GM23338 (cell line): ENCODE measurements at regions not wholly inside any gene's neighbourhood (a gene's known extent, or its start where the extent isn't known, plus 50 kb on each side); places are given as distances from the start of the nearest gene placed in this dataset.

Source experiments
- ATAC-seq: fragments of 200-7000 bp; cut with Tn5 transposase; 3 replicates; pipeline ENCODE4 v1.9.1; 2020
- DNase-seq: peaks from one replicate; pipeline ENCODE4 v3.0.0-alpha.2; 2015; ENCODE audit warnings: low spot score
- H2AFZ ChIP-seq: fragments of 200-600 bp; sonication (generic); 2 replicates; pipeline ENCODE4 v1.8.0; 2016; ENCODE audit warnings: antibody characterized with exemption, mild to moderate bottlenecking, moderate library complexity
- H3F3A ChIP-seq: fragments of 200-600 bp; sonication (generic); replicated peaks from 2 replicates; pipeline ENCODE4 v1.8.0; 2017; ENCODE audit warnings: antibody characterized with exemption, mixed run types, low read depth
- H3K27ac ChIP-seq: fragments of 200-600 bp; sonication (generic); 2 replicates; pipeline ENCODE4 v1.6.1; 2016; ENCODE audit warnings: low read depth
- H3K27me3 ChIP-seq: fragments of 200-600 bp; sonication (generic); 2 replicates; pipeline ENCODE4 v1.8.0; 2016; ENCODE audit warnings: mild to moderate bottlenecking, mixed run types, moderate library complexity; ENCODE audit not compliant: insufficient read depth
- H3K36me3 ChIP-seq: fragments of 200-600 bp; sonication (generic); 2 replicates; pipeline ENCODE4 v1.8.0; 2016; ENCODE audit warnings: mild to moderate bottlenecking; ENCODE audit not compliant: insufficient read depth
- H3K4me1 ChIP-seq: fragments of 200-600 bp; sonication (generic); 2 replicates; pipeline ENCODE4 v1.8.0; 2016; ENCODE audit warnings: mild to moderate bottlenecking, moderate library complexity; ENCODE audit not compliant: insufficient read depth
- H3K4me2 ChIP-seq: fragments of 200-600 bp; sonication (generic); 2 replicates; pipeline ENCODE4 v1.7.1; 2017; ENCODE audit warnings: mixed run types
- H3K4me3 ChIP-seq: fragments of 200-600 bp; sonication (generic); 2 replicates; pipeline ENCODE4 v1.6.1; 2016; ENCODE audit warnings: mixed run types
- H3K79me2 ChIP-seq: fragments of 200-600 bp; sonication (generic); replicated peaks from 2 replicates; pipeline ENCODE4 v1.8.0; 2017; ENCODE audit warnings: mild to moderate bottlenecking; ENCODE audit not compliant: insufficient read depth
- H3K9me2 ChIP-seq: fragments of 200-600 bp; sonication (generic); 2 replicates; pipeline ENCODE4 v1.8.0; 2017; ENCODE audit not compliant: insufficient read depth
- H4K20me1 ChIP-seq: fragments of 200-600 bp; sonication (generic); replicated peaks from 2 replicates; pipeline ENCODE4 v1.8.0; 2017; ENCODE audit warnings: mild to moderate bottlenecking; ENCODE audit not compliant: insufficient read depth
- H3K27ac Mint-ChIP-seq: 2 replicates; pipeline ENCODE4 v1.8.0; 2020; ENCODE audit warnings: inconsistent platforms, mild to moderate bottlenecking, moderate library complexity, mixed read lengths
- H3K27me3 Mint-ChIP-seq: 3 replicates; pipeline ENCODE4 v1.8.0; 2022; ENCODE audit warnings: low read depth, mild to moderate bottlenecking, moderate library complexity, mixed read lengths, inconsistent platforms; ENCODE audit not compliant: insufficient read depth, poor library complexity
- H3K36me3 Mint-ChIP-seq: 3 replicates; pipeline ENCODE4 v1.8.0; 2021; ENCODE audit warnings: low read depth, mild to moderate bottlenecking, inconsistent platforms, moderate library complexity, mixed read lengths
- H3K4me1 Mint-ChIP-seq: 3 replicates; pipeline ENCODE4 v1.8.0; 2020; ENCODE audit warnings: mild to moderate bottlenecking, inconsistent platforms, mixed read lengths
- H3K4me3 Mint-ChIP-seq: 3 replicates; pipeline ENCODE4 v1.8.0; 2021; ENCODE audit warnings: moderate library complexity, mild to moderate bottlenecking, inconsistent platforms, mixed read lengths
- H3K9me3 Mint-ChIP-seq: 3 replicates; pipeline ENCODE4 v1.8.0; 2020; ENCODE audit warnings: moderate library complexity, mild to moderate bottlenecking, inconsistent platforms, mixed read lengths
- EZH2 ChIP-seq: fragments of 200-600 bp; sonication (generic); IDR thresholded peaks from one replicate; pipeline ENCODE4 v1.8.0; 2017; ENCODE audit warnings: antibody characterized with exemption, mild to moderate bottlenecking, low read depth; ENCODE audit not compliant: unreplicated experiment
- EZH2phosphoT487 ChIP-seq: fragments of 200-600 bp; sonication (generic); IDR thresholded peaks from one replicate; pipeline ENCODE4 v1.8.1; 2018; ENCODE audit warnings: antibody characterized with exemption; ENCODE audit not compliant: unreplicated experiment
- ZNF331 ChIP-seq: fragments of 250-450 bp; sonication (Bioruptor Pico); IDR thresholded peaks from 2 replicates; pipeline ENCODE4 v1.5.0; 2020; ENCODE audit warnings: low read depth, mild to moderate bottlenecking, moderate library complexity
- TF ChIP-seq, protein P1 (sequence below), 2 experiments: fragments of 200-600 bp in 1 of 2; sonication (generic) in 1 of 2; conservative IDR thresholded peaks; 2 replicates each; pipeline versions ENCODE4 v1.5.1 to v1.6.1; 2016 to 2017; ENCODE audit warnings: antibody characterized with exemption in 2 of 2, low read depth in 2 of 2, mild to moderate bottlenecking in 2 of 2, moderate library complexity in 1 of 2
- TF ChIP-seq, protein P2 (sequence below): fragments of 250-450 bp; sonication (Bioruptor Pico); IDR thresholded peaks from 2 replicates; pipeline ENCODE4 v1.5.0; 2020; ENCODE audit warnings: mild to moderate bottlenecking, moderate library complexity

DNA sequence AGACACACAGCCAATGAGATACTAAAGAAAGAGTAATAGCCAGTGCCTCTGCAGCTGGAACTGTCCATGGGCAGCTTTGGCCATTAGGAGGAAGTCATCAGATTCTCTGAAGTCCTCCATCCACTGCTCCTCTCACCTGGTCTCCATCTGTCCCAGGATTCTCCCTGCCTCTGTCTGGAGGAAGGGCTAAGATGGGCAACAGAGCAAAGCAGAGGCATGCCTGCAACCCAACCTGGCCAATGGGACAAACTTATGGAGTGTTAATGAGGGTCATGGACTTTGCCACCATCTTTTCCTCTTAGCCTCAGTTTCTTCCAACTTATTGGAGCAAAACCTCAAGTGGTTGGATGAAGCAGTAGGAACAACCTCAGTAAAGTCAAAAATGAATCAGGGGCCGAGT, 91.5 kb upstream of the SIX3 start:
- no peak overlapping the region for H3K27ac Mint-ChIP-seq
- Histone ChIP-seq H3K4me3 (no peak overlapping the region), H3K27me3 (no peaks in the 10 kb centered on the region), H3K79me2 (no peaks in the 10 kb centered on the region), H4K20me1 (no peaks in the 10 kb centered on the region), H3K36me3 (no peaks in the 10 kb centered on the region), H3K9me2 (no peaks in the 10 kb centered on the region), H2AFZ (no peak overlapping the region), H3F3A (no peaks in the 10 kb centered on the region), H3K27ac (no peak overlapping the region), H3K4me1 (no peaks in the 10 kb centered on the region), H3K4me2 (no peak overlapping the region)
- no peak for TF ChIP-seq EZH2
- TF ChIP-seq, protein P1, sequence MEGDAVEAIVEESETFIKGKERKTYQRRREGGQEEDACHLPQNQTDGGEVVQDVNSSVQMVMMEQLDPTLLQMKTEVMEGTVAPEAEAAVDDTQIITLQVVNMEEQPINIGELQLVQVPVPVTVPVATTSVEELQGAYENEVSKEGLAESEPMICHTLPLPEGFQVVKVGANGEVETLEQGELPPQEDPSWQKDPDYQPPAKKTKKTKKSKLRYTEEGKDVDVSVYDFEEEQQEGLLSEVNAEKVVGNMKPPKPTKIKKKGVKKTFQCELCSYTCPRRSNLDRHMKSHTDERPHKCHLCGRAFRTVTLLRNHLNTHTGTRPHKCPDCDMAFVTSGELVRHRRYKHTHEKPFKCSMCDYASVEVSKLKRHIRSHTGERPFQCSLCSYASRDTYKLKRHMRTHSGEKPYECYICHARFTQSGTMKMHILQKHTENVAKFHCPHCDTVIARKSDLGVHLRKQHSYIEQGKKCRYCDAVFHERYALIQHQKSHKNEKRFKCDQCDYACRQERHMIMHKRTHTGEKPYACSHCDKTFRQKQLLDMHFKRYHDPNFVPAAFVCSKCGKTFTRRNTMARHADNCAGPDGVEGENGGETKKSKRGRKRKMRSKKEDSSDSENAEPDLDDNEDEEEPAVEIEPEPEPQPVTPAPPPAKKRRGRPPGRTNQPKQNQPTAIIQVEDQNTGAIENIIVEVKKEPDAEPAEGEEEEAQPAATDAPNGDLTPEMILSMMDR (conservative IDR thresholded peaks at IDR 0.05; ENCODE audit: low read depth in 2 of 2) = no peak
- no peak for TF ChIP-seq ZNF331 (CRISPR knock-in tag)
- TF ChIP-seq, protein P2, sequence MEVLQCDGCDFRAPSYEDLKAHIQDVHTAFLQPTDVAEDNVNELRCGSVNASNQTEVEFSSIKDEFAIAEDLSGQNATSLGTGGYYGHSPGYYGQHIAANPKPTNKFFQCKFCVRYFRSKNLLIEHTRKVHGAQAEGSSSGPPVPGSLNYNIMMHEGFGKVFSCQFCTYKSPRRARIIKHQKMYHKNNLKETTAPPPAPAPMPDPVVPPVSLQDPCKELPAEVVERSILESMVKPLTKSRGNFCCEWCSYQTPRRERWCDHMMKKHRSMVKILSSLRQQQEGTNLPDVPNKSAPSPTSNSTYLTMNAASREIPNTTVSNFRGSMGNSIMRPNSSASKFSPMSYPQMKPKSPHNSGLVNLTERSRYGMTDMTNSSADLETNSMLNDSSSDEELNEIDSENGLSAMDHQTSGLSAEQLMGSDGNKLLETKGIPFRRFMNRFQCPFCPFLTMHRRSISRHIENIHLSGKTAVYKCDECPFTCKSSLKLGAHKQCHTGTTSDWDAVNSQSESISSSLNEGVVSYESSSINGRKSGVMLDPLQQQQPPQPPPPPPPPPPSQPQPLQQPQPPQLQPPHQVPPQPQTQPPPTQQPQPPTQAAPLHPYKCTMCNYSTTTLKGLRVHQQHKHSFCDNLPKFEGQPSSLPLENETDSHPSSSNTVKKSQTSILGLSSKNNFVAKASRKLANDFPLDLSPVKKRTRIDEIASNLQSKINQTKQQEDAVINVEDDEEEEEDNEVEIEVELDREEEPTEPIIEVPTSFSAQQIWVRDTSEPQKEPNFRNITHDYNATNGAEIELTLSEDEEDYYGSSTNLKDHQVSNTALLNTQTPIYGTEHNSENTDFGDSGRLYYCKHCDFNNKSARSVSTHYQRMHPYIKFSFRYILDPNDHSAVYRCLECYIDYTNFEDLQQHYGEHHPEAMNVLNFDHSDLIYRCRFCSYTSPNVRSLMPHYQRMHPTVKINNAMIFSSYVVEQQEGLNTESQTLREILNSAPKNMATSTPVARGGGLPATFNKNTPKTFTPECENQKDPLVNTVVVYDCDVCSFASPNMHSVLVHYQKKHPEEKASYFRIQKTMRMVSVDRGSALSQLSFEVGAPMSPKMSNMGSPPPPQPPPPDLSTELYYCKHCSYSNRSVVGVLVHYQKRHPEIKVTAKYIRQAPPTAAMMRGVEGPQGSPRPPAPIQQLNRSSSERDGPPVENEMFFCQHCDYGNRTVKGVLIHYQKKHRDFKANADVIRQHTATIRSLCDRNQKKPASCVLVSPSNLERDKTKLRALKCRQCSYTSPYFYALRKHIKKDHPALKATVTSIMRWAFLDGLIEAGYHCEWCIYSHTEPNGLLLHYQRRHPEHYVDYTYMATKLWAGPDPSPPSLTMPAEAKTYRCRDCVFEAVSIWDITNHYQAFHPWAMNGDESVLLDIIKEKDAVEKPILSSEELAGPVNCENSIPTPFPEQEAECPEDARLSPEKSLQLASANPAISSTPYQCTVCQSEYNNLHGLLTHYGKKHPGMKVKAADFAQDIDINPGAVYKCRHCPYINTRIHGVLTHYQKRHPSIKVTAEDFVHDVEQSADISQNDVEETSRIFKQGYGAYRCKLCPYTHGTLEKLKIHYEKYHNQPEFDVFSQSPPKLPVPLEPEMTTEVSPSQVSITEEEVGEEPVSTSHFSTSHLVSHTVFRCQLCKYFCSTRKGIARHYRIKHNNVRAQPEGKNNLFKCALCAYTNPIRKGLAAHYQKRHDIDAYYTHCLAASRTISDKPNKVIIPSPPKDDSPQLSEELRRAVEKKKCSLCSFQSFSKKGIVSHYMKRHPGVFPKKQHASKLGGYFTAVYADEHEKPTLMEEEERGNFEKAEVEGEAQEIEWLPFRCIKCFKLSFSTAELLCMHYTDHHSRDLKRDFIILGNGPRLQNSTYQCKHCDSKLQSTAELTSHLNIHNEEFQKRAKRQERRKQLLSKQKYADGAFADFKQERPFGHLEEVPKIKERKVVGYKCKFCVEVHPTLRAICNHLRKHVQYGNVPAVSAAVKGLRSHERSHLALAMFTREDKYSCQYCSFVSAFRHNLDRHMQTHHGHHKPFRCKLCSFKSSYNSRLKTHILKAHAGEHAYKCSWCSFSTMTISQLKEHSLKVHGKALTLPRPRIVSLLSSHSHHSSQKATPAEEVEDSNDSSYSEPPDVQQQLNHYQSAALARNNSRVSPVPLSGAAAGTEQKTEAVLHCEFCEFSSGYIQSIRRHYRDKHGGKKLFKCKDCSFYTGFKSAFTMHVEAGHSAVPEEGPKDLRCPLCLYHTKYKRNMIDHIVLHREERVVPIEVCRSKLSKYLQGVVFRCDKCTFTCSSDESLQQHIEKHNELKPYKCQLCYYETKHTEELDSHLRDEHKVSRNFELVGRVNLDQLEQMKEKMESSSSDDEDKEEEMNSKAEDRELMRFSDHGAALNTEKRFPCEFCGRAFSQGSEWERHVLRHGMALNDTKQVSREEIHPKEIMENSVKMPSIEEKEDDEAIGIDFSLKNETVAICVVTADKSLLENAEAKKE = no peak
- TF ChIP-seq EZH2phosphoT487 = no peak
- no peak for DNase-seq
- H3K27me3 Mint-ChIP-seq = peaks cover 3% of the 10 kb centered on the region
- H3K36me3 Mint-ChIP-seq = no peaks in the 10 kb centered on the region
- no peaks in the 10 kb centered on the region for H3K4me1 Mint-ChIP-seq
- no peaks in the 10 kb centered on the region for H3K9me3 Mint-ChIP-seq
- no peak for ATAC-seq
- H3K4me3 Mint-ChIP-seq = no peak overlapping the region
